ENCODE measurements at regions not wholly inside any gene's neighbourhood (a gene's known extent, or its start where the extent isn't known, plus 50 kb on each side); places are given as distances from the start of the nearest gene placed in this dataset.

DNA sequence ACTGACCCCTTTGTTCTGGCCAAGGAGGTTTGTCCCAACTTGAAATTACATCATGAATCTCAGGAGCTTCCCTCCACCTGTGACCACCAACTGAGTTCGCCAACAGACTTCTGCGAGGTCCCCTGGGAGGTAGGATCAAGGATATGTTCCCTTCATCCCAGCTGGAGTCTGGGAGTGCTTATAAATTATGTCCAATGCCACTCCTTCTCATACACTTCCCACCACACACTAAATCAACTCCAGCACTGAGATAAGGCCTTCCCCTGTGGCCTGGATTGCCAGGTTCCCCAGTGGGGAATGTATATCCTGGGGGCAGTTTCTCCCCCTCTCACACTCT is 99.2 kb downstream of the RND3 start:
- TF ChIP-seq POLR2AphosphoS5 (IDR thresholded peaks at IDR 0.05; ENCODE audit: low read depth, low read length) (no peak), POLR2A (IDR thresholded peaks at IDR 0.05; ENCODE audit: low read depth, low read length) (no peak), TAF1 (IDR thresholded peaks at IDR 0.05; ENCODE audit: borderline replicate concordance, low read depth, low read length) (no peak)
- FAIRE-seq (no peak), DNase-seq (ENCODE audit: insufficient read length) (no peak)

DNA sequence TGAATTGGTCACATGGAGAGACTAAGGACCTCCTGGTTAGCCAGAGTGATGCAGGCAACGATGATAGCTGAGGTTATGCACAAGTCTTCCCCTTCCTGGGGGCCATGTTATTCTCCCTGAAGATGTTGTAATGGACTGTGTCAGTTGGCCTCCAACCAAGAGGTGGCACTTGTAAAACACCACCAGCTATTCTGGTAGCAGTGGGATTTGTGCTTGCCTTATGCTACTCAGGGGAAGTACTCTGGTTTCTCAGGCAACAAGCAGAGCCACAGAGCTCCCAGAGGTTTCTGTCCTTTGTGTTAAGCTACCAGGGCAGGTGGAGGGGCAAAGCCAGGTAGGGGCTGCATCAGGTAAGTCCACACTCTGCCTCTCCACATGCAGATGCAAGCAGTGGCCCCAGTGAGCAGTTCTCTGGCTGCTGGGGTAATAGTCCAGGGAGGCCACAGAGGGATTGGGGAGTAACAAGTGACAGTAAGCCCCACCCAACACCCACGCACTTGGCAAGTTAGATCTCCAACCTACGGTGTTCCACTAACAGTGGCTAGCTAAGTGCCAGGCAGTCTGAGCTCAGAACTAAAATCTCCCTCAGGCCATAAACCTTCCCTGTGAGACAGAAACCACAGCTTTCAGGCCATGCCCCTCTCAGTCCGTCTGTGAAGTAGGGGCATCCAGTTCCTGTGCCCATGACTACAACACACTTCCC is 99.7 kb downstream of the RND3 start:
- DNase-seq (ENCODE audit: insufficient read length) (no peak), FAIRE-seq (no peak)
- no peak for TF ChIP-seq POLR2AphosphoS5 (IDR thresholded peaks at IDR 0.05; ENCODE audit: low read depth, low read length)
- no peak for TF ChIP-seq TAF1 (IDR thresholded peaks at IDR 0.05; ENCODE audit: borderline replicate concordance, low read depth, low read length)
- TF ChIP-seq POLR2A (IDR thresholded peaks at IDR 0.05; ENCODE audit: low read depth, low read length) = no peak

DNA sequence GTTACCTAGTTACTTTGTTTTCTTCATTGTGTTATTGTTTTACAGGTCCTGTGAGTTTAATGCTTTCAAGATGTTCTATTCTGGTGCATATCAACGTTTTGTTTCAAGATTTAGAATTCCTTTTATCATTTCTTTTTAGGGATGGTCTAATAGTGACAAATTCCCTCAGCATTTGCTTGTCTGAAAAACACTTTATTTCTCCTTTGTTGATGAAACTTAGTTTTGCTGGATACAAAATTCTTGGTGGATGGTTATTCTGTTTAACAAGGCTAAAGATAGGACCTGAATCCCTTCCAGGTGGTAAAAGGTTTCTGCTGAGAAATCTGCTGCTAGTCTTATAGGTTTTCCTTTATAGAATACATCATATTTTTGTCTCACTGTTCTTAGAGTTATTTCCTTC is 102.3 kb downstream of the RND3 start:
- FAIRE-seq (no peak), DNase-seq (ENCODE audit: insufficient read length) (no peak)
- TF ChIP-seq POLR2A (IDR thresholded peaks at IDR 0.05; ENCODE audit: low read depth, low read length) = no peak
- TF ChIP-seq POLR2AphosphoS5 (IDR thresholded peaks at IDR 0.05; ENCODE audit: low read depth, low read length) = no peak
- TF ChIP-seq TAF1 (IDR thresholded peaks at IDR 0.05; ENCODE audit: borderline replicate concordance, low read depth, low read length) = no peak

DNA sequence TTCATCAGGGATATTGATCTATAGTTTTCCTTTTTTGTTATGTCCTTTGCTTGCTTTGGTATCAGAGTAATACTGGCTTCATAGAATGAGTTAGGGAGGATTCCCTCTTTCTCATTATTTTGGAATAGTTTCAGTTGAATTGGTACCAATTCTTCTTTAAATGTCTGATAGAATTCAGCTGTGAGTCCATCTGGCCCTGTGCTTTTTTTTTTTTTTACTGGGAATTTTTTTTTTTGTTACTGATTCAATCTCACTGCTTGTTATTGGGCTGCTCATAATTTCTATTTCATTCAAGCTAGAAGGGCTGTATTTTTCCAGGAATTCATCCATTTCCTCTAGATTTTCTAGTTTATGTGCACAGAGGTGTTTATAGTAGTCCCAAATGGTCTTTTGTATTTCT is 103.9 kb downstream of the RND3 start:
- DNase-seq (ENCODE audit: insufficient read length) (no peak), FAIRE-seq (no peak)
- TF ChIP-seq POLR2AphosphoS5 (IDR thresholded peaks at IDR 0.05; ENCODE audit: low read depth, low read length) (no peak), POLR2A (IDR thresholded peaks at IDR 0.05; ENCODE audit: low read depth, low read length) (no peak), TAF1 (IDR thresholded peaks at IDR 0.05; ENCODE audit: borderline replicate concordance, low read depth, low read length) (no peak)

DNA sequence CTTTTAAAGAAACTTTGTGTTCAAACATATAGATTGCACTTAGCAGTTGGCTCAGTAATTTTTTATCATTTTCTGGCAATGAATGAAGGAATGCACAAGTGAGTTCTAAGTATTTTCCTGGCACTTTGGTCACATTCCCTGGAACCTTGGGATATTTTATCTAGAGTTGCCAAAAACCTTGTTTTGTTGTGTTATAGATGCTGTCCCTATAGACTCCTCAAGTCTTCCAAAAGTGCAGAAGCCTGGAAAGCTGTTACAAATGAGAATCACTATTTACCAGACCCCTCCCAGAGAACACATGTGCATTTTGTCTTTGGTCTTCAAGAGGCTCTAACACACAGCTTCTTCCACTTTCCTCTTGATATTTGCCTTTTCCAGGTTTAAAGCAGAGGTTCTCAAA is 108.3 kb downstream of the RND3 start:
- no peak for TF ChIP-seq POLR2A (IDR thresholded peaks at IDR 0.05; ENCODE audit: low read depth, low read length)
- TF ChIP-seq TAF1 (IDR thresholded peaks at IDR 0.05; ENCODE audit: borderline replicate concordance, low read depth, low read length) = no peak
- no peak for TF ChIP-seq POLR2AphosphoS5 (IDR thresholded peaks at IDR 0.05; ENCODE audit: low read depth, low read length)
- DNase-seq (ENCODE audit: insufficient read length) (no peak), FAIRE-seq (no peak)

DNA sequence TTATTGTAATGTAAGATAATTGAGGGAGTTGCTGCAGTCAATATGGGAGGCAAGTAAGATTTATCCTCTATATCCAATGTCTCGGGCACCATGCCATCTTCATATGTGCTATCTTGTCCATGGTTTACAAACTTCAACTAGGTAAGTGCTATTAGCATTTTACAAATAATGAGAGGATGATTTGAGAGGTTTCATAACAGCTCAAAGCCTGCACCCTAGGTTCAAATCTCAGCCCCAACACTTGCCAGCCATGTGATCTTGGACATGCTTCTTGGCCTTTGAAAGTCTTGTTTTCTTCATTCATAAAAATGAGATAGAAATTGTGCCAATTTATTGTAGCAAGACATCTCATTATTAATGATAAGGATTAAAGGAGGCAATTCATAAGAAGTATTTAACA is 108.8 kb downstream of the RND3 start:
- FAIRE-seq = no peak
- no peak for TF ChIP-seq POLR2AphosphoS5 (IDR thresholded peaks at IDR 0.05; ENCODE audit: low read depth, low read length)
- no peak for TF ChIP-seq TAF1 (IDR thresholded peaks at IDR 0.05; ENCODE audit: borderline replicate concordance, low read depth, low read length)
- TF ChIP-seq POLR2A (IDR thresholded peaks at IDR 0.05; ENCODE audit: low read depth, low read length) = no peak

DNA sequence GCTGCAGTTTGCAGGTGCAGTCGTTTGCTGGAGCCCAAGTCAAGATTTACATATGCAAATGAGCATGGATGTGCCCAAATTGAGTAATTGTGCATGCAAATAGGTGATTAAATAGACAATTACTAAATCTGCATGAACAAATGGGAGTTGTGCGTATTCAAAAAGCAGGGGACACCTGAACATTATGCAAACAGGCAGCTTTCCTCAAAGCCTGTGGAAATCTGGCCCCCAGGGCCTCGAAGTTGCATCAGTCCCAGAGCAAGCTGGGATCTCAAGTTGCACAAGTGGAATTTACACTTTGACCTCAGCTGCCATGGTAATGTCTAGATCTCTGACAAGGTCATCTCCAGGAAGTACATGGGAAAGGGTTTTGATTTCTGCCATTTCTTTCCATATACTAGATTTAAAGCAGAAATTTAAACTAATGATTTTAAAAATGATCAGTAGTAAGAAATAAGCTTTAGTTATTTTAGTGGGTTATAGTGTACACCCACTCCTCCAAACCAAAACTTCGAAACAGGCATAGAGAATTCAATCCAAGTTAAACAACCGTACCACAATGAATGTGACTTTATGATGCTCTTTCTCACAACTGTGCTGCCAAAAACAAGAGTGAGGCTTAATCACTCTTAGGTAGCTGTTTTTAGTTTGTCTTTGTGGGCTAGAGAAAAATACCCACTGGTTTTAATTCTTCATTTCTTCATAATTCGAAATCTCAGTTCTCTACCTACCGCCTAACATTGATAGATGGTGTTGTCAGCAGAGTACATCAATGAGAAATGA is 110.7 kb downstream of the RND3 start:
- no peak for FAIRE-seq
- no peak for DNase-seq (ENCODE audit: insufficient read length)
- TF ChIP-seq TAF1 (IDR thresholded peaks at IDR 0.05; ENCODE audit: borderline replicate concordance, low read depth, low read length) = no peak
- no peak for TF ChIP-seq POLR2AphosphoS5 (IDR thresholded peaks at IDR 0.05; ENCODE audit: low read depth, low read length)

More for the DNA sequence above, 108.8 kb downstream of the RND3 start:
- no peak for DNase-seq (ENCODE audit: insufficient read length)

DNA sequence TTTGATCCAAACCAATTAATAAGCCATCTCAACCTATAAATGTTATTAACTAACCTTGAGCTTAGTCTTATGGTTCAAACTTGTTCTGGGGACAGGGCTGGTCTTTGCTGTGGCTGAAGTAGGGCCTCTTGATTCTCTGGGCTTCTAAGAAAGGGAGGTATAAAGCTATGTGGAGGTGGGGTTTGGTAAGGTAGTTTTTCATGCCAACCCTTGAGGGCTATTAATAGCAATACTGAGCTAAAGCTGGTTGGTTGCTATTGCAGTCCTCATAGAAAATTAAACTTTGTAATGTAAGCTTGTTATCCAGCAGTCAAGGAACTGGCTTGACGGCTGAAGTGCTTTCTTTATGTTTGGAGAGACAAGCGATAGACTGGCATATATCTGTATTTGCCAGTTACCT is 112.1 kb downstream of the RND3 start:
- TF ChIP-seq TAF1 (IDR thresholded peaks at IDR 0.05; ENCODE audit: borderline replicate concordance, low read depth, low read length) = no peak
- no peak for TF ChIP-seq POLR2A (IDR thresholded peaks at IDR 0.05; ENCODE audit: low read depth, low read length)
- TF ChIP-seq POLR2AphosphoS5 (IDR thresholded peaks at IDR 0.05; ENCODE audit: low read depth, low read length) = no peak
- DNase-seq (ENCODE audit: insufficient read length) = no peak
- no peak for FAIRE-seq

DNA sequence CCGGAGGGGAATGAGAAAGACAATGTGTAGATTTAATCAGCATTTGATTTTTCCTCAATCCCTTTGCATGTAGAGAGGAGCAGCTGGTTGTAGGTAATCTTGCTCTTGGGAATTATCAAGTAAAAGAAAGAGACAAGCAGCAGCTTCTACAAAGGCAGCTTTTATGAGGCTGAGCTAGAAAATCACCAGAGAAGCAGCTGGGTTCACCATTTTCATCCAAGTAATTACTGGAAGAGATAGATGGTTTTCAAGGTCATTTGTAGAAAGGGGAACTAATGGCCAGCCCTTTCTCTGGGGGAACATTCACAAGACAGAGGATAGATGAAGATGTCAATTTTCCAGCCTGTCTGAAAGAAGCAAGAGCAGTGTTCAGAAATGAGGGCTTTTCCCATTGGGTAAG is 113.0 kb downstream of the RND3 start:
- TF ChIP-seq TAF1 (IDR thresholded peaks at IDR 0.05; ENCODE audit: borderline replicate concordance, low read depth, low read length) (no peak), POLR2A (IDR thresholded peaks at IDR 0.05; ENCODE audit: low read depth, low read length) (no peak), POLR2AphosphoS5 (IDR thresholded peaks at IDR 0.05; ENCODE audit: low read depth, low read length) (no peak)
- FAIRE-seq = no peak
- no peak for DNase-seq (ENCODE audit: insufficient read length)

DNA sequence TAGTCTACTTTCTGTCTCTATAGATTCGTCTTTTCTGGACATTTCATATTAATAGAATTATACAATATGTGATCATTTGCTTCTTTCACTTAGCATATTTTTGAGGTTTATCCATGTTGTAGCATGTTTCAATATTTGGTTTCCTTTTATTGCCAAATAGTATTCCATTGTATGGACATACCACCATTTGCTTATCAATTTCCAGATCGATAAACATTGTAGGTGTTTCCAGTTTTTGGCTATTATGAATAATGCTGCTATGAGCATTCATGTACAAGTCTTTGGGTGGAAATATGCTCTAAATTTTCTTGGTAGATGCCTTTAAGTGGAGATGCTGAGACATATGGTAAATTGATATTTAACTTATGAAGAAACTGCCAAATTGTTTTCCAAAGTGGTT is 114.1 kb downstream of the RND3 start:
- DNase-seq (ENCODE audit: insufficient read length) = no peak
- FAIRE-seq = no peak
- TF ChIP-seq POLR2A (IDR thresholded peaks at IDR 0.05; ENCODE audit: low read depth, low read length) (no peak), TAF1 (IDR thresholded peaks at IDR 0.05; ENCODE audit: borderline replicate concordance, low read depth, low read length) (no peak), POLR2AphosphoS5 (IDR thresholded peaks at IDR 0.05; ENCODE audit: low read depth, low read length) (no peak)

DNA sequence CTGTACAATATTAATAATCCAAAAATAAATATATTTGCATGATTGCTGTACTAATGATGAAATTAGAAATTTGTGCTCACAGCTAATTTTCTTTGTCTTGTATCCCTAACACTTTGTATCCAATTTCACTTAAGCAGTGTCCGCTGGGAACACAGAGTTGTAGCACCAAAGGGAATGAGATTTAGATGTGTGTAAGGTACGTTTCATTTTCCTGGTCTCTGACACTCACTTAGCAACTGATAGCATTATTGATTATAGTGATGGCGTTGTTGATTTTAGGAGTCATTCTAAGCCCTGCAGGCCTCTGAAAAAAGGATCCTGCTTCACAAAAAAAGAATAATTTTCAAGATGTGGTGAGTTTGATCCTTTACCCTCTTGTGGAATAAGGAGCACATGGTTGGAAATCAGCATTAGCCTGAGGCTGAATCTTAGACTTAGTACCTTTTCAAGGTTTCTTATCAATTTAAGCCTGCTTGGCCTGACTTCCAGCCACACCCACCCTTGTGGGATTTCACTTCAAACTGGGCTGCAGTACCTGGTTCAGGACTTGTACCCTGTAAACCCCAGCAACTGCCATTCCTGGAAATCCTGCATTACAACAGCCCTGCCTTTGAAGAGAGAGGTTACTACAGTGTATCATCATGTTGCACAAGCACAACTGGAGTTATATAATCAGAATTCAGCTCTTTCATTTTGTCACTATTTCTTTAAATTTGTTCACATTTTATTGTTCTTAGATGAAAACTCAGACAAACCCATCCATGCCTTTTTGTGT is 116.2 kb downstream of the RND3 start:
- no peak for TF ChIP-seq POLR2AphosphoS5 (IDR thresholded peaks at IDR 0.05; ENCODE audit: low read depth, low read length)
- no peak for TF ChIP-seq TAF1 (IDR thresholded peaks at IDR 0.05; ENCODE audit: borderline replicate concordance, low read depth, low read length)
- TF ChIP-seq POLR2A (IDR thresholded peaks at IDR 0.05; ENCODE audit: low read depth, low read length) = no peak
- FAIRE-seq (no peak), DNase-seq (ENCODE audit: insufficient read length) (no peak)
